ENCODE measurements at regions not wholly inside any gene's neighbourhood (a gene's known extent, or its start where the extent isn't known, plus 50 kb on each side); places are given as distances from the start of the nearest gene placed in this dataset.

- no peak for TF ChIP-seq CTCF (IDR thresholded peaks at IDR 0.05)
- TF ChIP-seq POLR2A (IDR thresholded peaks at IDR 0.05), result no peak
- no peak for TF ChIP-seq POLR2AphosphoS5 (IDR thresholded peaks at IDR 0.05)
Measured at GRCh38 chr16:59400830-59401229, 666.7 kb upstream of the GOT2 start.

Data from stomach (tissue), 4 donors.